Thyroid gland (tissue), 4 donors: ENCODE measurements at regions not wholly inside any gene's neighbourhood (a gene's known extent, or its start where the extent isn't known, plus 50 kb on each side); places are given as distances from the start of the nearest gene placed in this dataset.

Experiments used
- DNase-seq, 2 donors: peaks; one replicate each; pipeline ENCODE4 v3.0.0-alpha.2; 2019
- H3K27ac ChIP-seq, 3 donors: fragments of 200-600 bp; sonication (generic); 1 replicate in 2 of 3; 2 replicates in 1 of 3; pipeline ENCODE4 v1.5.1; 2016 to 2019; ENCODE audit warnings: mild to moderate bottlenecking in 1 of 3, moderate library complexity in 1 of 3
- H3K27me3 ChIP-seq: fragments of 200-600 bp; sonication (generic); one replicate; pipeline ENCODE4 v1.5.1; 2019
- H3K36me3 ChIP-seq, 2 donors: fragments of 200-600 bp; sonication (generic); one replicate each; pipeline ENCODE4 v1.5.1; 2016 to 2019
- H3K4me1 ChIP-seq, 2 donors: fragments of 200-600 bp; sonication (generic); one replicate each; pipeline ENCODE4 v1.5.1; 2017 to 2019
- H3K4me3 ChIP-seq, 3 donors: fragments of 200-600 bp; sonication (generic); replicated peaks in 1 of 3; 1 replicate in 2 of 3; 2 replicates in 1 of 3; pipeline ENCODE4 v1.5.1; 2016; ENCODE audit warnings: mild to moderate bottlenecking in 1 of 3
- H3K9me3 ChIP-seq: fragments of 200-600 bp; sonication (generic); one replicate; pipeline ENCODE4 v1.5.1; 2017
- POLR2A ChIP-seq, 2 donors: fragments of 450-650 bp; IDR thresholded peaks; one replicate each; pipeline ENCODE4 v1.6.1; 2017; ENCODE audit warnings: antibody characterized with exemption in 2 of 2, mild to moderate bottlenecking in 2 of 2, moderate library complexity in 1 of 2
- WGBS, 2 donors: methylation state at CpG; one replicate each; pipeline ENCODE4 v1.1.5; 2017; 5-methylcytosine and 5-hydroxymethylcytosine counted together
- intact Hi-C: fragments of 100-400 bp; cut with DNase I; formaldehyde crosslinking; loops from one replicate; pipeline ENCODE4 v1.15.1; 2023
- TF ChIP-seq, protein P1 (sequence below), 6 experiments: fragments of 200-600 bp in 3 of 6; fragments of 450-650 bp in 3 of 6; sonication (generic) in 3 of 6; IDR thresholded peaks; one replicate each; pipeline ENCODE4 v1.5.1; 2016 to 2019; ENCODE audit warnings: antibody characterized with exemption in 6 of 6, mild to moderate bottlenecking in 2 of 6, inconsistent platforms in 1 of 6, moderate library complexity in 1 of 6

DNA sequence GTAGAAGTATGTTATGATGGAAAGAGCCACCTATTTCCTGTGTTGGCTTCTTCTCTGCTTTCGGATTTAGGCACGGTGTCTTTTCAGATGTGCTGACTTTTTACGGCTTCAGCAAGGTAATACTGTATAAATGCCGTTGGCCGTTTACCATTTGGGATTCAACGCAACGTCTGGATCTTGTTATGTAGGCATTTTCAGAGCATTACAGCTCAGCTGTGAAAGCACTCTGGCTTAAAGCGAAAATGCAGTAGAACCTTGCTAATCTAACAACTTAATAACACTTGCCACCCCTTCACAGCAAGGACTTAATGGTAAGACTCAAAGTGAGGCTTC is 229.9 kb downstream of the EFCAB11 start:
- Histone ChIP-seq H3K27me3 (no peaks in the 10 kb centered on the region), H3K9me3 (no peaks in the 10 kb centered on the region), H3K27ac (no peak overlapping the region), H3K4me1 (peaks cover 0 to 13% of the 10 kb centered on the region in 2 donors), H3K4me3 (no peak overlapping the region), H3K36me3 (no peaks in the 10 kb centered on the region)
- WGBS, 2 donors, result 71 to 82% methylated on average over 8 of the region's 8 CpGs
- DNase-seq, result no peak
- TF ChIP-seq, protein P1, sequence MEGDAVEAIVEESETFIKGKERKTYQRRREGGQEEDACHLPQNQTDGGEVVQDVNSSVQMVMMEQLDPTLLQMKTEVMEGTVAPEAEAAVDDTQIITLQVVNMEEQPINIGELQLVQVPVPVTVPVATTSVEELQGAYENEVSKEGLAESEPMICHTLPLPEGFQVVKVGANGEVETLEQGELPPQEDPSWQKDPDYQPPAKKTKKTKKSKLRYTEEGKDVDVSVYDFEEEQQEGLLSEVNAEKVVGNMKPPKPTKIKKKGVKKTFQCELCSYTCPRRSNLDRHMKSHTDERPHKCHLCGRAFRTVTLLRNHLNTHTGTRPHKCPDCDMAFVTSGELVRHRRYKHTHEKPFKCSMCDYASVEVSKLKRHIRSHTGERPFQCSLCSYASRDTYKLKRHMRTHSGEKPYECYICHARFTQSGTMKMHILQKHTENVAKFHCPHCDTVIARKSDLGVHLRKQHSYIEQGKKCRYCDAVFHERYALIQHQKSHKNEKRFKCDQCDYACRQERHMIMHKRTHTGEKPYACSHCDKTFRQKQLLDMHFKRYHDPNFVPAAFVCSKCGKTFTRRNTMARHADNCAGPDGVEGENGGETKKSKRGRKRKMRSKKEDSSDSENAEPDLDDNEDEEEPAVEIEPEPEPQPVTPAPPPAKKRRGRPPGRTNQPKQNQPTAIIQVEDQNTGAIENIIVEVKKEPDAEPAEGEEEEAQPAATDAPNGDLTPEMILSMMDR (IDR thresholded peaks at IDR 0.05), result no peak
- TF ChIP-seq POLR2A (IDR thresholded peaks at IDR 0.05), result no peak
- intact Hi-C loops, result no loop called here

- H3K36me3 ChIP-seq, result no peaks in the 10 kb centered on the region
- H3K4me1 ChIP-seq, result peaks cover 0 to 13% of the 10 kb centered on the region in 2 donors
- no peak overlapping the region for H3K4me3 ChIP-seq
- intact Hi-C loops, result no loop called here
- no peaks in the 10 kb centered on the region for H3K9me3 ChIP-seq
- 59 to 61% methylated on average over 7 of the region's 7 CpGs for WGBS, 2 donors
- no peak overlapping the region for H3K27ac ChIP-seq
- no peak for TF ChIP-seq POLR2A (IDR thresholded peaks at IDR 0.05)
- TF ChIP-seq, protein P1 (IDR thresholded peaks at IDR 0.05), result no peak
- no peak for DNase-seq
- H3K27me3 ChIP-seq, result no peaks in the 10 kb centered on the region
These were observed 230.5 kb downstream of the EFCAB11 start for GRCh38 chr14:89723930-89724627.

DNA sequence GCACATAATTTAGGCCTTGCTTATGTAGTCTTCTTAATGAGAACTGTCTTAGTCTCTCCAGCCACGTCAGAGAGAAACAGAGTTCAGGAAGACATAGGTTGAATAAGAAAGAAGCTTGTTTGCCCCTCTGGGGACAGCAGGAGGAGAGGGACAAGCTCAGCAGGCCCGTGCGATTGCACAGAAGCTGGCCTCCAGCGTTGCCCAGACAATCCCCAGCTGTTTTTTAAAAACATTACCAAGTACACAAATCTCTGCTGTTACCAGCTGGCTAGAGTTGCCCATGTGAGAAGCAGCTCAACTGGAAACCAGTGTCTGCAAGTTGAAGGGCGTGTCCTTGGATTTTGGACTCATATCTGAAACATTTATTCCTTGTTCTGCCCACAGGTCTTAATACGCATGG is 232.6 kb downstream of the EFCAB11 start:
- H3K9me3 ChIP-seq, result no peaks in the 10 kb centered on the region
- TF ChIP-seq, protein P1 (IDR thresholded peaks at IDR 0.05), result no peak
- TF ChIP-seq POLR2A (IDR thresholded peaks at IDR 0.05), result no peak
- H3K27me3 ChIP-seq, result no peaks in the 10 kb centered on the region
- 65 to 70% methylated on average over 6 of the region's 6 CpGs for WGBS, 2 donors
- no peak overlapping the region for H3K27ac ChIP-seq
- peak; percentile 19 to 46 for DNase-seq
- H3K36me3 ChIP-seq, result no peaks in the 10 kb centered on the region
- intact Hi-C loops, result no loop called here
- H3K4me1 ChIP-seq, result peaks cover 0 to 13% of the 10 kb centered on the region in 2 donors
- H3K4me3 ChIP-seq, result no peak overlapping the region

GRCh38 chr14:89720741-89721729 is 233.5 kb downstream of the EFCAB11 start:
- H3K27me3 ChIP-seq, result no peaks in the 10 kb centered on the region
- H3K4me1 ChIP-seq, result peaks cover 0 to 13% of the 10 kb centered on the region in 2 donors
- peak; percentile 6 for DNase-seq
- no peaks in the 10 kb centered on the region for H3K36me3 ChIP-seq
- intact Hi-C loops, result no loop called here
- no peak overlapping the region for H3K4me3 ChIP-seq
- no peak for TF ChIP-seq POLR2A (IDR thresholded peaks at IDR 0.05)
- TF ChIP-seq, protein P1 (IDR thresholded peaks at IDR 0.05), result no peak
- H3K9me3 ChIP-seq, result no peaks in the 10 kb centered on the region
- WGBS, 2 donors, result 75 to 76% methylated on average over 11 of the region's 11 CpGs
- H3K27ac ChIP-seq, result no peak overlapping the region
